SK-N-SH (cell line): ENCODE measurements at regions not wholly inside any gene's neighbourhood (a gene's known extent, or its start where the extent isn't known, plus 50 kb on each side); places are given as distances from the start of the nearest gene placed in this dataset.

Source experiments
- CTCF ChIA-PET: fragments of 300-600, 350-600 bp; formaldehyde crosslinking; extraction: SDS; loops from one replicate; lab custom pipeline; 2021; lab: Yijun Ruan, JAX
- POLR2A ChIA-PET: fragments of 350-600 bp; sonication (Branson Sonifier 250); formaldehyde crosslinking; extraction: SDS; loops from one replicate; lab custom pipeline; 2020; ENCODE audit warnings: antibody characterized with exemption, inconsistent platforms; lab: Yijun Ruan, JAX
- DNase-seq: peaks from one replicate; pipeline ENCODE4 v3.0.0; 2012
- H2AFZ ChIP-seq: fragments of 200-600 bp; sonication (generic); 2 replicates; pipeline ENCODE4 v1.8.1; 2016; ENCODE audit warnings: antibody characterized with exemption, mild to moderate bottlenecking, low read depth
- H3F3A ChIP-seq: fragments of 200-600 bp; sonication (generic); replicated peaks from 2 replicates; pipeline ENCODE3; 2016; ENCODE audit warnings: antibody characterized with exemption, mild to moderate bottlenecking; ENCODE audit not compliant: insufficient read depth
- H3K27ac ChIP-seq, 2 experiments: fragments of 200-500 bp in 1 of 2; fragments of 200-600 bp in 1 of 2; sonication (Bioruptor generic) in 1 of 2; sonication (generic), shearing (Covaris generic) in 1 of 2; 2 replicates each; pipeline versions ENCODE4 v1.5.1 to v1.6.1; 2014 to 2016; ENCODE audit warnings: low read depth in 2 of 2, inconsistent platforms in 1 of 2, low read length in 1 of 2, mild to moderate bottlenecking in 1 of 2, mixed read lengths in 1 of 2
- H3K27me3 ChIP-seq: fragments of 200-600 bp; sonication (generic), shearing (Covaris generic); 2 replicates; pipeline ENCODE4 v1.6.1; 2016; ENCODE audit warnings: mixed run types; ENCODE audit not compliant: insufficient read depth
- H3K36me3 ChIP-seq, 2 experiments: fragments of 200-500 bp in 1 of 2; fragments of 200-600 bp in 1 of 2; sonication (Bioruptor generic) in 1 of 2; sonication (generic) in 1 of 2; replicated peaks in 1 of 2; 2 replicates each; pipeline versions ENCODE3 to v1.5.1; 2014 to 2016; ENCODE audit warnings: low read length in 1 of 2, mild to moderate bottlenecking in 1 of 2; ENCODE audit not compliant: insufficient read depth in 2 of 2, control insufficient read depth in 1 of 2
- H3K4me1 ChIP-seq, 2 experiments: fragments of 200-500 bp in 1 of 2; fragments of 200-600 bp in 1 of 2; sonication (Bioruptor generic) in 1 of 2; sonication (generic), shearing (Covaris generic) in 1 of 2; 2 replicates each; pipeline versions ENCODE4 v1.5.1 to v1.6.1; 2014 to 2016; ENCODE audit warnings: low read depth in 1 of 2, low read length in 1 of 2, mixed run types in 1 of 2; ENCODE audit not compliant: insufficient read depth in 2 of 2, control insufficient read depth in 1 of 2
- H3K4me2 ChIP-seq: fragments of 200-600 bp; sonication (generic), shearing (Covaris generic); 2 replicates; pipeline ENCODE4 v1.6.1; 2017; ENCODE audit warnings: mixed run types
- H3K4me3 ChIP-seq, 2 experiments: fragments of 200-500 bp in 1 of 2; fragments of 200-600 bp in 1 of 2; sonication (Bioruptor generic) in 1 of 2; sonication (generic), shearing (Covaris generic) in 1 of 2; 2 replicates each; pipeline versions ENCODE4 v1.5.1 to v1.8.1; 2014 to 2016; ENCODE audit warnings: low read depth in 2 of 2, inconsistent platforms in 1 of 2, low read length in 1 of 2, mild to moderate bottlenecking in 1 of 2, mixed read lengths in 1 of 2, moderate library complexity in 1 of 2
- H3K79me2 ChIP-seq: fragments of 200-600 bp; sonication (generic); 2 replicates; pipeline ENCODE4 v1.8.1; 2017; ENCODE audit warnings: mild to moderate bottlenecking; ENCODE audit not compliant: insufficient read depth
- H3K9ac ChIP-seq: fragments of 200-600 bp; sonication (generic); 2 replicates; pipeline ENCODE4 v1.6.1; 2017; ENCODE audit warnings: mixed run types
- H3K9me2 ChIP-seq: fragments of 200-600 bp; sonication (generic); 2 replicates; pipeline ENCODE4 v1.6.1; 2017; ENCODE audit warnings: mixed run types
- H3K9me3 ChIP-seq: fragments of 200-600 bp; sonication (generic); 2 replicates; pipeline ENCODE4 v1.6.1; 2017; ENCODE audit warnings: mixed run types, mild to moderate bottlenecking, moderate library complexity
- H4K20me1 ChIP-seq: fragments of 200-600 bp; sonication (generic); 2 replicates; pipeline ENCODE4 v1.6.1; 2017; ENCODE audit warnings: mild to moderate bottlenecking, mixed run types; ENCODE audit not compliant: insufficient read depth
- CTCF ChIP-seq: fragments of 200-600 bp; sonication (generic); IDR thresholded peaks from 2 replicates; pipeline ENCODE4 v1.6.1; 2017; ENCODE audit warnings: antibody characterized with exemption, mild to moderate bottlenecking, moderate library complexity
- FOXJ3 ChIP-seq: sonication (generic); formaldehyde crosslinking; IDR thresholded peaks from 2 replicates; pipeline ENCODE4 v1.5.1; 2020; ENCODE audit warnings: mild to moderate bottlenecking, missing genetic modification reagents
- IRF3 ChIP-seq: fragments of 150-350 bp; IDR thresholded peaks from 2 replicates; pipeline ENCODE4 v1.6.1; 2016; ENCODE audit warnings: mild to moderate bottlenecking, low read depth, low read length
- JUND ChIP-seq: IDR thresholded peaks from 2 replicates; pipeline ENCODE4 v1.4.0; 2012
- MAX ChIP-seq: IDR thresholded peaks from 2 replicates; pipeline ENCODE4 v1.4.0; 2012; ENCODE audit warnings: low read depth
- MXI1 ChIP-seq: IDR thresholded peaks from 2 replicates; pipeline ENCODE4 v1.6.1; 2012; ENCODE audit warnings: mild to moderate bottlenecking, low read depth, low read length, improper control_type of control experiment
- NFIC ChIP-seq: IDR thresholded peaks from 2 replicates; pipeline ENCODE4 v1.4.0; 2012; ENCODE audit warnings: borderline replicate concordance
- NRF1 ChIP-seq: IDR thresholded peaks from 2 replicates; pipeline ENCODE4 v1.6.1; 2012; ENCODE audit warnings: low read depth, mild to moderate bottlenecking, low read length
- POLR2AphosphoS5 ChIP-seq: IDR thresholded peaks from 2 replicates; pipeline ENCODE4 v1.6.1; 2012; ENCODE audit warnings: low read depth, low read length
- REST ChIP-seq: IDR thresholded peaks from 2 replicates; pipeline ENCODE4 v1.6.1; 2012; ENCODE audit warnings: mild to moderate bottlenecking, low read depth, low read length, moderate library complexity
- RFX5 ChIP-seq: IDR thresholded peaks from 2 replicates; pipeline ENCODE4 v1.6.1; 2012; ENCODE audit warnings: mild to moderate bottlenecking, improper control_type of control experiment, low read length
- SIN3A ChIP-seq: IDR thresholded peaks from 2 replicates; pipeline ENCODE4 v1.6.1; 2012; ENCODE audit warnings: low read depth, mild to moderate bottlenecking, low read length, moderate library complexity, borderline replicate concordance
- SMC3 ChIP-seq: IDR thresholded peaks from 2 replicates; pipeline ENCODE4 v1.6.1; 2012; ENCODE audit warnings: low read depth, low read length, improper control_type of control experiment
- TCF12 ChIP-seq: IDR thresholded peaks from 2 replicates; pipeline ENCODE4 v1.4.0; 2012
- ZBTB33 ChIP-seq: IDR thresholded peaks from 2 replicates; pipeline ENCODE4 v1.4.0; 2012; ENCODE audit warnings: low read depth, borderline replicate concordance
- WGBS: methylation state at CpG from one replicate; pipeline ENCODE4 v1.1.6; 2017; ENCODE audit warnings: low lambda C conversion rate; 5-methylcytosine and 5-hydroxymethylcytosine counted together

GRCh38 chr7:46343802-46344201 lies 422.7 kb upstream of the IGFBP3 start:
- H2AFZ ChIP-seq: no peak overlapping the region
- no peaks in the 10 kb centered on the region for H4K20me1 ChIP-seq
- H3K4me1 ChIP-seq: no peaks in the 10 kb centered on the region
- no peaks in the 10 kb centered on the region for H3K79me2 ChIP-seq
- no peaks in the 10 kb centered on the region for H3K9me3 ChIP-seq
- WGBS: 41% methylated on average over 1 of the region's 1 CpG
- H3K36me3 ChIP-seq: no peaks in the 10 kb centered on the region
- ChIA-PET POLR2A (no interaction called here), CTCF (interaction anchor here (0.9 to 5.0 kb wide), 5 partner anchors 8 to 745 kb away, joined by 3 to 36 read pairs (median 3); partner anchors contain the start of gene IGFBP3)
- no peak overlapping the region for H3K27ac ChIP-seq
- H3K9me2 ChIP-seq: no peaks in the 10 kb centered on the region
- TF ChIP-seq IRF3 (no peak), CTCF (no peak), TCF12 (no peak), NFIC (no peak), ZBTB33 (no peak), MXI1 (no peak), SIN3A (no peak), REST (no peak), RFX5 (no peak), MAX (no peak), JUND (no peak), POLR2AphosphoS5 (no peak), NRF1 (no peak), FOXJ3 (CRISPR knock-in tag) (no peak), SMC3 (no peak)
- no peaks in the 10 kb centered on the region for H3F3A ChIP-seq
- H3K27me3 ChIP-seq: no peaks in the 10 kb centered on the region
- no peak for DNase-seq
- H3K4me2 ChIP-seq: no peak overlapping the region
- no peak overlapping the region for H3K9ac ChIP-seq
- no peak overlapping the region for H3K4me3 ChIP-seq
